H9 (cell line): ENCODE measurements at regions not wholly inside any gene's neighbourhood (a gene's known extent, or its start where the extent isn't known, plus 50 kb on each side); places are given as distances from the start of the nearest gene placed in this dataset.

Source experiments
- DNase-seq: peaks from one replicate; pipeline ENCODE4 v3.0.0-alpha.2; 2017
- H2AFZ ChIP-seq: one replicate; pipeline ENCODE4 v1.6.1; 2013; ENCODE audit warnings: mild to moderate bottlenecking, low read length, control low read depth, moderate library complexity
- H2AK5ac ChIP-seq: 2 replicates; pipeline ENCODE4 v1.6.1; 2013; ENCODE audit warnings: low read length, control low read depth, mixed read lengths; ENCODE audit not compliant: insufficient read length
- H2BK120ac ChIP-seq: one replicate; pipeline ENCODE4 v1.6.1; 2013; ENCODE audit warnings: low read depth, mild to moderate bottlenecking, low read length, control low read depth, inconsistent platforms; ENCODE audit not compliant: poor library complexity, severe bottlenecking
- H2BK12ac ChIP-seq: 2 replicates; pipeline ENCODE4 v1.6.1; 2013; ENCODE audit warnings: low read length, control low read depth, mixed read lengths, low read depth; ENCODE audit not compliant: insufficient read length
- H2BK15ac ChIP-seq: 2 replicates; pipeline ENCODE4 v1.6.1; 2013; ENCODE audit warnings: low read depth, low read length, control low read depth
- H2BK20ac ChIP-seq: one replicate; pipeline ENCODE4 v1.6.1; 2013; ENCODE audit warnings: low read depth, mild to moderate bottlenecking, low read length, control low read depth, inconsistent platforms; ENCODE audit not compliant: poor library complexity, severe bottlenecking
- H2BK5ac ChIP-seq: 2 replicates; pipeline ENCODE4 v1.6.1; 2013; ENCODE audit warnings: low read length, control low read depth, mixed read lengths; ENCODE audit not compliant: insufficient read length
- H3K14ac ChIP-seq: 2 replicates; pipeline ENCODE4 v1.6.1; 2013; ENCODE audit warnings: low read length, control low read depth; ENCODE audit not compliant: insufficient read depth
- H3K18ac ChIP-seq: 2 replicates; pipeline ENCODE4 v1.6.1; 2013; ENCODE audit warnings: low read depth, mild to moderate bottlenecking, mixed read lengths, low read length, control low read depth; ENCODE audit not compliant: insufficient read length
- H3K23ac ChIP-seq: 2 replicates; pipeline ENCODE4 v1.6.1; 2013; ENCODE audit warnings: low read length, control low read depth, mixed read lengths, low read depth; ENCODE audit not compliant: insufficient read length
- H3K23me2 ChIP-seq: 2 replicates; pipeline ENCODE4 v1.6.1; 2013; ENCODE audit warnings: low read depth, mild to moderate bottlenecking, mixed read lengths, low read length, control low read depth; ENCODE audit not compliant: insufficient read length, poor library complexity, severe bottlenecking
- H3K27ac ChIP-seq: 2 replicates; pipeline ENCODE4 v1.5.1; 2013; ENCODE audit warnings: low read length, control low read depth, mixed read lengths, low read depth; ENCODE audit not compliant: insufficient read length
- H3K27me3 ChIP-seq: 2 replicates; pipeline ENCODE4 v1.6.1; 2013; ENCODE audit warnings: low read length, control low read depth, inconsistent platforms; ENCODE audit not compliant: insufficient read depth
- H3K4ac ChIP-seq: 2 replicates; pipeline ENCODE4 v1.6.1; 2013; ENCODE audit warnings: low read depth, mild to moderate bottlenecking, control low read depth, inconsistent platforms, low read length, moderate library complexity
- H3K4me1 ChIP-seq: 2 replicates; pipeline ENCODE4 v1.6.1; 2013; ENCODE audit warnings: low read length, control low read depth, inconsistent platforms; ENCODE audit not compliant: insufficient read depth
- H3K4me2 ChIP-seq: 2 replicates; pipeline ENCODE4 v1.6.1; 2013; ENCODE audit warnings: low read length, control low read depth, mixed read lengths; ENCODE audit not compliant: insufficient read length, insufficient read depth
- H3K56ac ChIP-seq: 2 replicates; pipeline ENCODE4 v1.6.1; 2013; ENCODE audit warnings: low read depth, mild to moderate bottlenecking, mixed read lengths, low read length, control low read depth; ENCODE audit not compliant: insufficient read length
- H3K79me1 ChIP-seq: 2 replicates; pipeline ENCODE4 v1.6.1; 2013; ENCODE audit warnings: low read depth, mild to moderate bottlenecking, moderate library complexity, low read length, control low read depth, inconsistent platforms; ENCODE audit not compliant: insufficient read depth, poor library complexity, severe bottlenecking
- H3K79me2 ChIP-seq: 2 replicates; pipeline ENCODE4 v1.6.1; 2013; ENCODE audit warnings: low read length, control low read depth, inconsistent platforms; ENCODE audit not compliant: insufficient read depth
- H3K9ac ChIP-seq: 2 replicates; pipeline ENCODE4 v1.6.1; 2013; ENCODE audit warnings: low read length, control low read depth, mixed read lengths; ENCODE audit not compliant: insufficient read length; ENCODE audit errors: extremely low read depth
- H3K9me3 ChIP-seq: one replicate; pipeline ENCODE4 v1.6.1; 2013; ENCODE audit warnings: low read depth, low read length, inconsistent platforms; ENCODE audit not compliant: control insufficient read depth
- H3T11ph ChIP-seq: one replicate; pipeline ENCODE4 v1.6.1; 2013; ENCODE audit warnings: mild to moderate bottlenecking, low read length, control low read depth, inconsistent platforms
- H4K20me1 ChIP-seq: one replicate; pipeline ENCODE4 v1.6.1; 2013; ENCODE audit not compliant: control insufficient read depth, insufficient read length, insufficient read depth
- H4K5ac ChIP-seq: 2 replicates; pipeline ENCODE4 v1.6.1; 2013; ENCODE audit warnings: low read depth, mild to moderate bottlenecking, mixed read lengths, low read length, control low read depth; ENCODE audit not compliant: insufficient read length
- H4K8ac ChIP-seq: replicated peaks from 2 replicates; pipeline ENCODE4 v1.6.1; 2013; ENCODE audit warnings: low read length, control low read depth, mixed read lengths, low read depth; ENCODE audit not compliant: insufficient read length
- H4K91ac ChIP-seq: 2 replicates; pipeline ENCODE4 v1.6.1; 2013; ENCODE audit warnings: low read depth, mild to moderate bottlenecking, moderate library complexity, mixed read lengths, low read length, control low read depth; ENCODE audit not compliant: insufficient read length
- H3K27ac Mint-ChIP-seq, 3 experiments: 2 replicates in 2 of 3; 3 replicates in 1 of 3; pipeline ENCODE4 v1.8.0; 2020 to 2021; ENCODE audit warnings: mixed read lengths in 3 of 3, mild to moderate bottlenecking in 1 of 3, moderate library complexity in 1 of 3
- H3K27me3 Mint-ChIP-seq: 2 replicates; pipeline ENCODE4 v1.8.0; 2021; ENCODE audit warnings: low read depth, mild to moderate bottlenecking, moderate library complexity, mixed read lengths
- H3K36me3 Mint-ChIP-seq, 3 experiments: 2 replicates in 2 of 3; 3 replicates in 1 of 3; pipeline ENCODE4 v1.8.0; 2020 to 2021; ENCODE audit warnings: low read depth in 3 of 3, mixed read lengths in 3 of 3; ENCODE audit not compliant: insufficient read depth in 1 of 3
- H3K4me1 Mint-ChIP-seq, 2 experiments: 2 replicates each; pipeline ENCODE4 v1.8.0; 2020; ENCODE audit warnings: mixed read lengths in 2 of 2
- H3K4me3 Mint-ChIP-seq, 2 experiments: 2 replicates in 1 of 2; 3 replicates in 1 of 2; pipeline ENCODE4 v1.8.0; 2020 to 2021; ENCODE audit warnings: mild to moderate bottlenecking in 2 of 2, mixed read lengths in 2 of 2, moderate library complexity in 1 of 2
- H3K9me3 Mint-ChIP-seq, 2 experiments: 2 replicates in 1 of 2; 3 replicates in 1 of 2; pipeline ENCODE4 v1.8.0; 2020; ENCODE audit warnings: mild to moderate bottlenecking in 2 of 2, mixed read lengths in 2 of 2, moderate library complexity in 1 of 2
- CTCF ChIP-seq: fragments of 200-600 bp; sonication (generic); conservative IDR thresholded peaks from 3 replicates; pipeline ENCODE4 v1.8.0; 2021; ENCODE audit warnings: antibody characterized with exemption, mild to moderate bottlenecking
- WGBS: extraction: QIAGEN DNeasy Blood & Tissue Kit; methylation state at CpG from one replicate; pipeline ENCODE4 v1.1.7; 2013; ENCODE audit warnings: missing lambda C conversion rate, low lambda C conversion rate, mixed read lengths; ENCODE audit not compliant: insufficient read length; ENCODE audit errors: extremely low coverage; 5-methylcytosine and 5-hydroxymethylcytosine counted together

GRCh38 chrX:55816023-55816422 is 98.5 kb downstream of the RRAGB start:
- Histone ChIP-seq H3K14ac (no peak overlapping the region), H4K8ac (no peak overlapping the region), H2BK20ac (no peak overlapping the region), H2BK15ac (no peak overlapping the region), H3K79me1 (no peaks in the 10 kb centered on the region), H2BK12ac (no peak overlapping the region), H3K4me2 (no peak overlapping the region), H3K9me3 (peaks cover 47% of the 10 kb centered on the region), H3K4ac (no peak overlapping the region), H2AFZ (no peak overlapping the region), H3K27ac (no peak overlapping the region), H2BK5ac (no peak overlapping the region), H2BK120ac (no peak overlapping the region), H3K4me1 (peaks cover 2% of the 10 kb centered on the region; the same call in 1 of the 2 replicates), H4K5ac (no peak overlapping the region), H3K27me3 (no peaks in the 10 kb centered on the region), H3K18ac (no peak overlapping the region), H3K56ac (no peak overlapping the region), H3T11ph (no peak overlapping the region), H3K9ac (no peak overlapping the region), H3K79me2 (no peaks in the 10 kb centered on the region), H4K20me1 (no peaks in the 10 kb centered on the region), H3K23me2 (no peaks in the 10 kb centered on the region), H2AK5ac (no peak overlapping the region), H4K91ac (no peak overlapping the region), H3K23ac (no peak overlapping the region)
- no CpG with 5 or more reads among the region's 2 CpGs for WGBS
- TF ChIP-seq CTCF = no peak
- no peak for DNase-seq
- Mint-ChIP-seq H3K27me3 (no peaks in the 10 kb centered on the region; the same call in 1 of the 2 replicates), H3K4me1 (peaks cover 9% of the 10 kb centered on the region in 2 experiments), H3K4me3 (no peak overlapping the region), H3K36me3 (peaks cover 0 to 10% (median 1%) of the 10 kb centered on the region in 3 experiments; a peak in 2 of 7 replicates), H3K9me3 (peaks cover 79 to 87% of the 10 kb centered on the region in 2 experiments), H3K27ac (no peak overlapping the region)
